DND-41 (cell line): ENCODE measurements at regions not wholly inside any gene's neighbourhood (a gene's known extent, or its start where the extent isn't known, plus 50 kb on each side); places are given as distances from the start of the nearest gene placed in this dataset.

Experiments used
- ATAC-seq: fragments of 200-7000 bp; cut with Tn5 transposase; 3 replicates; pipeline ENCODE4 v1.9.1; 2021; ENCODE audit warnings: low read depth; ENCODE audit not compliant: insufficient read depth
- DNase-seq: peaks from one replicate; pipeline ENCODE4 v3.0.0-alpha.2; 2020
- H2AFZ ChIP-seq: 2 replicates; pipeline ENCODE4 v1.6.0; 2012; ENCODE audit warnings: low read depth, low read length
- H3K27ac ChIP-seq: 2 replicates; pipeline ENCODE4 v1.5.1; 2012; ENCODE audit warnings: low read length, inconsistent platforms
- H3K27me3 ChIP-seq: fragments of 200-600 bp; sonication (generic); 2 replicates; pipeline ENCODE4 v1.6.0; 2012; ENCODE audit warnings: low read length, mild to moderate bottlenecking, inconsistent platforms; ENCODE audit not compliant: insufficient read depth, poor library complexity
- H3K36me3 ChIP-seq: 2 replicates; pipeline ENCODE4 v1.5.1; 2012; ENCODE audit warnings: low read length, inconsistent platforms; ENCODE audit not compliant: insufficient read depth
- H3K4me1 ChIP-seq: 2 replicates; pipeline ENCODE4 v1.5.1; 2012; ENCODE audit warnings: mild to moderate bottlenecking, low read length; ENCODE audit not compliant: insufficient read depth
- H3K4me2 ChIP-seq: 2 replicates; pipeline ENCODE4 v1.6.0; 2012; ENCODE audit warnings: mild to moderate bottlenecking, moderate library complexity, low read length, inconsistent platforms; ENCODE audit not compliant: insufficient read depth
- H3K4me3 ChIP-seq, 2 experiments: fragments of 200-600 bp in 1 of 2; shearing (Covaris generic) in 1 of 2; 2 replicates each; pipeline ENCODE4 v1.5.1; 2012 to 2016; ENCODE audit warnings: inconsistent platforms in 2 of 2, low read length in 2 of 2, mild to moderate bottlenecking in 2 of 2, low read depth in 1 of 2, moderate library complexity in 1 of 2
- H3K79me2 ChIP-seq: 2 replicates; pipeline ENCODE4 v1.6.0; 2012; ENCODE audit warnings: low read length, inconsistent platforms; ENCODE audit not compliant: insufficient read depth
- H3K9ac ChIP-seq: 2 replicates; pipeline ENCODE4 v1.6.0; 2012; ENCODE audit warnings: low read depth, mild to moderate bottlenecking, inconsistent platforms, low read length, moderate library complexity
- H3K9me3 ChIP-seq: 2 replicates; pipeline ENCODE4 v1.5.1; 2012; ENCODE audit warnings: low read length, moderate library complexity, mild to moderate bottlenecking, inconsistent platforms; ENCODE audit not compliant: insufficient read depth, severe bottlenecking
- H4K20me1 ChIP-seq: 2 replicates; pipeline ENCODE4 v1.6.0; 2012; ENCODE audit warnings: low read length; ENCODE audit not compliant: insufficient read depth
- CTCF ChIP-seq: IDR thresholded peaks from 2 replicates; pipeline ENCODE4 v1.5.1; 2012; ENCODE audit warnings: borderline replicate concordance, low read length, moderate library complexity, mild to moderate bottlenecking; ENCODE audit not compliant: poor library complexity, severe bottlenecking; ENCODE audit errors: extremely low read depth
- EZH2 ChIP-seq: IDR thresholded peaks from 3 replicates; pipeline ENCODE4 v1.6.1; 2012; ENCODE audit warnings: borderline replicate concordance, low read depth, mild to moderate bottlenecking, moderate library complexity, low read length, inconsistent platforms; ENCODE audit not compliant: severe bottlenecking

GRCh38 chr5:15333091-15333490 lies 166.9 kb upstream of the FBXL7 start:
- no peaks in the 10 kb centered on the region for H4K20me1 ChIP-seq
- H3K36me3 ChIP-seq = no peaks in the 10 kb centered on the region
- no peak overlapping the region for H2AFZ ChIP-seq
- no peak overlapping the region for H3K9ac ChIP-seq
- no peak overlapping the region for H3K4me2 ChIP-seq
- H3K79me2 ChIP-seq = no peaks in the 10 kb centered on the region
- TF ChIP-seq EZH2 = no peak
- peaks cover 2% of the 10 kb centered on the region for H3K27me3 ChIP-seq
- DNase-seq = no peak
- H3K4me1 ChIP-seq = no peaks in the 10 kb centered on the region
- H3K9me3 ChIP-seq = no peaks in the 10 kb centered on the region
- H3K4me3 ChIP-seq = no peak overlapping the region
- H3K27ac ChIP-seq = no peak overlapping the region
- no peak for ATAC-seq

- no peak overlapping the region for H3K4me3 ChIP-seq
- no peak overlapping the region for H3K27ac ChIP-seq
- TF ChIP-seq EZH2 (no peak), CTCF (no peak)
- H3K4me2 ChIP-seq = no peak overlapping the region
- no peaks in the 10 kb centered on the region for H3K36me3 ChIP-seq
- H3K79me2 ChIP-seq = no peaks in the 10 kb centered on the region
- no peak overlapping the region for H3K9ac ChIP-seq
- DNase-seq = no peak
- no peaks in the 10 kb centered on the region for H4K20me1 ChIP-seq
- no peaks in the 10 kb centered on the region for H3K4me1 ChIP-seq
- H2AFZ ChIP-seq = no peak overlapping the region
- ATAC-seq = no peak
- no peaks in the 10 kb centered on the region for H3K9me3 ChIP-seq
- H3K27me3 ChIP-seq = peaks cover 2% of the 10 kb centered on the region
These were observed 173.0 kb upstream of the FBXL7 start for GRCh38 chr5:15326932-15327331.

- H3K27ac ChIP-seq = no peak overlapping the region
- ATAC-seq (no peak), DNase-seq (no peak)
- no peaks in the 10 kb centered on the region for H3K79me2 ChIP-seq
- no peaks in the 10 kb centered on the region for H4K20me1 ChIP-seq
- H3K9me3 ChIP-seq = no peaks in the 10 kb centered on the region
- H2AFZ ChIP-seq = no peak overlapping the region
- no peak overlapping the region for H3K4me3 ChIP-seq
- H3K9ac ChIP-seq = no peak overlapping the region
- H3K27me3 ChIP-seq = peaks cover 2% of the 10 kb centered on the region
- H3K4me1 ChIP-seq = no peaks in the 10 kb centered on the region
- TF ChIP-seq CTCF (no peak), EZH2 (no peak)
- no peak overlapping the region for H3K4me2 ChIP-seq
- H3K36me3 ChIP-seq = no peaks in the 10 kb centered on the region
These were observed 173.5 kb upstream of the FBXL7 start for GRCh38 chr5:15326471-15326870.

- DNase-seq = no peak
- Histone ChIP-seq H2AFZ (no peak overlapping the region), H3K4me1 (no peaks in the 10 kb centered on the region), H3K27ac (no peak overlapping the region), H3K4me2 (no peak overlapping the region), H3K27me3 (no peaks in the 10 kb centered on the region), H3K9ac (no peak overlapping the region), H3K9me3 (no peaks in the 10 kb centered on the region), H4K20me1 (no peaks in the 10 kb centered on the region), H3K79me2 (no peaks in the 10 kb centered on the region), H3K36me3 (no peaks in the 10 kb centered on the region), H3K4me3 (no peak overlapping the region)
- ATAC-seq = no peak
- TF ChIP-seq EZH2 (no peak), CTCF (no peak)
These were observed 177.6 kb upstream of the FBXL7 start for GRCh38 chr5:15322421-15322820.
